GM12872 (cell line): ENCODE measurements at regions not wholly inside any gene's neighbourhood (a gene's known extent, or its start where the extent isn't known, plus 50 kb on each side); places are given as distances from the start of the nearest gene placed in this dataset.

ENCODE experiments used
- TF ChIP-seq, protein P1 (sequence below): IDR thresholded peaks from 3 replicates; pipeline ENCODE4 v1.5.1; 2011; ENCODE audit warnings: low read depth, mild to moderate bottlenecking, low read length, moderate library complexity; ENCODE audit not compliant: insufficient read depth

DNA sequence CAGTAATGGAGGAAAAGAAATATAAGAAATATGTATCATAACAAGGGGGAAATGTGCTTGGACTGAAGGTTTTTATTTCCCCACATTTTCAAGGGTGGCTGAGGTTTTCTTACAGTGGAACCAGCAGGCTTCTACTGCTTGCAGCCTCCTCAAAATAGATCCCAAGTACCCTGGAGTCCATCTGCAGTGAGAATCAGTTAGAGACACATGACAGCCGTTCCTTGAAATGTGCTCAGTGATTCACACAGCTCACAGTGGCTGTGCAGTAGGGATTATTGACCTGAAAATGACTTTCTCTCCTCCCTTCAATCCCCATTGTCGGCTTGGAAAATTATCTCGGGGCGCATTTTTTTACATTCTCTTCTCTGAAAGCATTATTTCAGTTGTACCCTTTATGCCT lies 832.0 kb downstream of the TLR4 start:
- TF ChIP-seq, protein P1, sequence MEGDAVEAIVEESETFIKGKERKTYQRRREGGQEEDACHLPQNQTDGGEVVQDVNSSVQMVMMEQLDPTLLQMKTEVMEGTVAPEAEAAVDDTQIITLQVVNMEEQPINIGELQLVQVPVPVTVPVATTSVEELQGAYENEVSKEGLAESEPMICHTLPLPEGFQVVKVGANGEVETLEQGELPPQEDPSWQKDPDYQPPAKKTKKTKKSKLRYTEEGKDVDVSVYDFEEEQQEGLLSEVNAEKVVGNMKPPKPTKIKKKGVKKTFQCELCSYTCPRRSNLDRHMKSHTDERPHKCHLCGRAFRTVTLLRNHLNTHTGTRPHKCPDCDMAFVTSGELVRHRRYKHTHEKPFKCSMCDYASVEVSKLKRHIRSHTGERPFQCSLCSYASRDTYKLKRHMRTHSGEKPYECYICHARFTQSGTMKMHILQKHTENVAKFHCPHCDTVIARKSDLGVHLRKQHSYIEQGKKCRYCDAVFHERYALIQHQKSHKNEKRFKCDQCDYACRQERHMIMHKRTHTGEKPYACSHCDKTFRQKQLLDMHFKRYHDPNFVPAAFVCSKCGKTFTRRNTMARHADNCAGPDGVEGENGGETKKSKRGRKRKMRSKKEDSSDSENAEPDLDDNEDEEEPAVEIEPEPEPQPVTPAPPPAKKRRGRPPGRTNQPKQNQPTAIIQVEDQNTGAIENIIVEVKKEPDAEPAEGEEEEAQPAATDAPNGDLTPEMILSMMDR, result no peak

DNA sequence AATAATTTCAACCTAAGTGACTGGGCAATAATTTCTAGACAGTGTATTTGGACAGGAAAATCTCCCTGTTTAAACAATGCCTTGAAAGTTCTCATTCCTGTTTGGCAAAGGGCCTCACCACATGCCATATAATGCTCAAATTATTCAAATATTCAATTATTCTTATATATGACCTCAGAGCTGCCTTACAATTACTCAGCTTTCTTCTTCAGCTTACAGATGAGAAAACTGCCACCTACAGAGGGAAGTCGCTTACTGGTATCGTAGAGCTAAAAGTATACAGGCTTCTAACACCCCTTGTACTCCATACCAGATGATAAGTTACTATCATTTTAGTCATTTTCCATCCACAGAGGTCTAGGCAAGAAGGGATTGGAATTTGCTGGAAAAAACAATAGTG lies 830.3 kb downstream of the BRINP1 start:
- TF ChIP-seq, protein P1, result no peak

DNA sequence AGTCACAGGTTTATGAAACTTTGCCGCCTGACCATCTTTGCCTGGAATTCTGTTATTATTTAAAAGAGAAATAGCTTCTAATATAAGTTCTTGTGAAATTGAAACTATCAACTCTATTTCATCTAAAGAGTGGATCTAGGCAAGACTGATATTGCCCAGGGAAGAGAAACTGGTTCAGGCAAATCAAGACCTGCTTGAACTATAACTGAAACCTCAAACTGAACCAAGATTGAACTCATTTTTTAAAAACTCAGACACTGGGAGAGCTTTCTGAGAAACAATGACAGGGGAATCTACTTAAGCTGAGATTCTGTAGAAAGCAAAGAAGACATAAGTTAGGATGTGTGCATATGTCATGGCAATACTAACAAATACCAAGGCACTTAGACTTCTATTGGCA lies 815.8 kb downstream of the BRINP1 start:
- TF ChIP-seq, protein P1, result no peak

DNA sequence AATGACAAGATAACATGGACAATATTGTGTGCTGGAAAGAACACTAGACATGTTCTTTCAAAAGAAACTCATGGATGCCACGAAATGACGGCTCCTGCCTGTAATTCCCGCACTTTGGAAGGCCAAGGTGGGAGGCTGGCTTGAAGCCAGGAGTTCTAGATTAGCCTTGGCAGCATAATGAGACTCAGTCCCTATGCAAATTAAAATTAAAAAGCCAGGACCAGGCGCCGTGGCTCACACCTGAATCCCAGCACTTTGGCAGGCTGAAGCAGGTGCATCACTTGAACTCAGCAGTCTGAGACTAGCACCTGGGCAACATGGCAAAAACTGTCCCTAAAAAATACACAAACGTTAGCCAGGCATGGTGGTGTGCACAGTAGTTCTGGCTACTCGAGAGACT lies 814.2 kb downstream of the BRINP1 start:
- TF ChIP-seq, protein P1, result no peak

DNA sequence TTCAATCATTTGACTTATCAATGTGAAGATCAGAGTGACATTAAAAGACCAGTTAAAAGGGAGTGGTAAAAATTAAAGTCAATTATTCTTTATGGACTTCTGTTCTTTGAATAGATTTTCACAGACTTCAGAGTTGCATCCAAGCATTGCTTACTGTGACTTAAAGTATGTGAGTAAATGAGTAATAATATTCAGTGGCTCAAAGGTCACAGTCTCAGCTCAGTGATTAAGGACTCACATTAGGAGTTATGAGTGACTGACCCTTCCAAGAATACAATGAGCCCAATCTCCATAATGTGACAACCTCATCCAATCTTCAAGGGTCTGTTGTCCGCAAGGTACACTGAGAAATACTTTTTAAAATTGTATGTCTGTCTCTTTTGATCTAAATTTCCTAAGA lies 811.2 kb downstream of the BRINP1 start:
- TF ChIP-seq, protein P1, result no peak

DNA sequence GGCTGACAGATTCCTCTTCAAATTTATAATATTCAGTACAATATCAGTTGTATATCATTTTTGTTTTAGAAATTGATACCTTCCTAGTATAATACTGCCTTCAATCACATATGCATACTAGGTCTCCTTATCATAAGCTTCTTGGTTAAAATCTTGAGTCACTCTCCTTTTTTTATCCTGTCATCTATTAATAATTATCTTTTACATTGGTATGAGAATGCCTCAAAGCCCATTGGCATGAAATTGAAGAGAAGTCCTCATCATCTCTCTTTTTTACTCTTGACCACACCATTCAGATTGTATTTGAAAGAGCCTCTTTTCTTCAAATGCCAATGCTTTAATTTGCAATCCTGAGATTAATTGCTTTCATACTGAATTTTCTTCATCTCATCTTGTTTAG lies 810.3 kb downstream of the BRINP1 start:
- TF ChIP-seq, protein P1, result no peak

DNA sequence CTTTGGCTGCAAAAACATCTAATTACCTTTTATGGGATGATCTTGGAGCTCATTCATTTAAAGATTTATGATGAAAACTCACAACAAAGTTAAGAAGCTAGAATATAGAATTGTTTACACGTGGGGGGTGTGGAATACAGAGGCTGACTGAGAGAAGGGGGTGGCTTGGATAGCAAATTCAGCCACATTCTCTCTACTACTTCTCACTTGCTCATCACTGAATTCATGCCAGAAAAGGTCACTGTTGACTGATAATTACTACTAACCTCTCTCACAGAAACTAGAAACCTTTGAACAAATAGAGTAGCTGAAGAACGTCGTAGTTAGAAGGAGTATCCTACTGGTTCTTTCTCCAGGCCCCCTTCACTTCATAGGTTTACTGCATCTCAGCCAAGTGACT lies 808.2 kb downstream of the BRINP1 start:
- TF ChIP-seq, protein P1, result no peak

DNA sequence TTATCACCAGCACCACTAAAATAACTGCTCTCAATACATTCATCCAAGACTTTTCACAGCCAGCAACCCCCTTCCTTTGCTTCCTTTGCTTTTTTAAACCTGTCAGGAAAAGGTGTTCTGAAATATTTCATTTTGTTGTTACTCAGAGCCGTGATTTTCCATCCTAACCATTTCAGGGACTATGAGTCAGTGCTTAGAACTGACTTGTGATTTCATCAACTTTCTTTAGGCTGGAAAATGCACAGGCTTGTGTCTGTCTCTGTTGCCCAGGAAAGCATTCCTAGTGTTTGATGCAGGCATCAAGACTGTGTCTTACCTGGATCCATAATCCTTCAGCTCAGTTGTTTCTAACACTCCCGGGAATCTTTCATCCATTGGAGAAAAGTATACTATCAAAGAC lies 805.6 kb downstream of the BRINP1 start:
- TF ChIP-seq, protein P1, result no peak
